Activated CD4-positive, alpha-beta T cell treated with anti-CD3 and anti-CD28 coated beads, Interleukin-2, amount 10 ng/mL, durations not matched to agents 24 days and 14 days (primary cell): ENCODE measurements at regions not wholly inside any gene's neighbourhood (a gene's known extent, or its start where the extent isn't known, plus 50 kb on each side); places are given as distances from the start of the nearest gene placed in this dataset.

Experiments used
- DNase-seq: peaks from one replicate; pipeline ENCODE4 v3.0.0; 2022
- H3K27ac Mint-ChIP-seq: one replicate; pipeline ENCODE4 v1.8.0; 2022; ENCODE audit warnings: mild to moderate bottlenecking, mixed read lengths
- H3K27me3 Mint-ChIP-seq: one replicate; pipeline ENCODE4 v1.8.0; 2022; ENCODE audit warnings: mixed read lengths
- H3K36me3 Mint-ChIP-seq: one replicate; pipeline ENCODE4 v1.8.0; 2022; ENCODE audit warnings: low read depth, mild to moderate bottlenecking, mixed read lengths
- H3K4me1 Mint-ChIP-seq: one replicate; pipeline ENCODE4 v1.8.0; 2021; ENCODE audit warnings: mixed read lengths
- H3K4me3 Mint-ChIP-seq: one replicate; pipeline ENCODE4 v1.8.0; 2022; ENCODE audit warnings: mild to moderate bottlenecking, moderate library complexity, mixed read lengths
- H3K9me3 Mint-ChIP-seq: one replicate; pipeline ENCODE4 v1.8.0; 2021; ENCODE audit warnings: mixed read lengths
- intact Hi-C: fragments of 100-400 bp; cut with micrococcal nuclease; formaldehyde crosslinking; loops from one replicate; pipeline ENCODE4 v1.15.1; 2023

GRCh38 chr7:33849971-33850559 lies 55.3 kb upstream of the BMPER start:
- H3K27ac Mint-ChIP-seq = no peak overlapping the region
- intact Hi-C loops = no loop called here
- H3K4me1 Mint-ChIP-seq = no peaks in the 10 kb centered on the region
- H3K36me3 Mint-ChIP-seq = no peaks in the 10 kb centered on the region
- peaks cover 2% of the 10 kb centered on the region for H3K27me3 Mint-ChIP-seq
- DNase-seq = no peak
- peaks cover 9% of the 10 kb centered on the region for H3K9me3 Mint-ChIP-seq
- no peak overlapping the region for H3K4me3 Mint-ChIP-seq

- H3K27ac Mint-ChIP-seq = no peak overlapping the region
- no peak overlapping the region for H3K4me3 Mint-ChIP-seq
- no peaks in the 10 kb centered on the region for H3K4me1 Mint-ChIP-seq
- intact Hi-C loops = no loop called here
- no peaks in the 10 kb centered on the region for H3K36me3 Mint-ChIP-seq
- H3K27me3 Mint-ChIP-seq = peaks cover 2% of the 10 kb centered on the region
- no peak for DNase-seq
- H3K9me3 Mint-ChIP-seq = peaks cover 9% of the 10 kb centered on the region
Measured at GRCh38 chr7:33850768-33851167, 54.6 kb upstream of the BMPER start.

DNA sequence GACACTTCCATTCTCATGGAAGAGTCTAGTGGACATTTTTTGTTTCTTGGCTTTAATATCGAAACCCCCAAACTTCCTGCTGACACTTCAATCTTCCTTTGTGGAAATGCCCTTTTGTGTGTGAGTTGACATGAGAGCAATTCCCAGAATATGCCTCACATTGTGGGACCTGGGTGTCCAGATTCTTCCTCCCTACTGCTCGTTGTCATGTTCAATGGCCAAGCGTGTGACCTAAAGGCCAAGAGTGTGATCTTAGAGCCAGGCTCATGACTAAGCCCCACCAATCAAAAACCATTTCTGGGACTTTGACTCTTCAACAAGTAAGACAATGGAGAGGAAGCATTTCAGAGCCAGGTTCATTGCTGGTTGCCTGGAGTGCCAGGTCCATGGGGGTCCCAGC lies 52.5 kb upstream of the BMPER start:
- Mint-ChIP-seq H3K4me1 (no peaks in the 10 kb centered on the region), H3K36me3 (no peaks in the 10 kb centered on the region), H3K9me3 (peaks cover 9% of the 10 kb centered on the region), H3K27me3 (peaks cover 2% of the 10 kb centered on the region), H3K4me3 (no peak overlapping the region), H3K27ac (no peak overlapping the region)
- intact Hi-C loops = no loop called here
- DNase-seq = no peak

DNA sequence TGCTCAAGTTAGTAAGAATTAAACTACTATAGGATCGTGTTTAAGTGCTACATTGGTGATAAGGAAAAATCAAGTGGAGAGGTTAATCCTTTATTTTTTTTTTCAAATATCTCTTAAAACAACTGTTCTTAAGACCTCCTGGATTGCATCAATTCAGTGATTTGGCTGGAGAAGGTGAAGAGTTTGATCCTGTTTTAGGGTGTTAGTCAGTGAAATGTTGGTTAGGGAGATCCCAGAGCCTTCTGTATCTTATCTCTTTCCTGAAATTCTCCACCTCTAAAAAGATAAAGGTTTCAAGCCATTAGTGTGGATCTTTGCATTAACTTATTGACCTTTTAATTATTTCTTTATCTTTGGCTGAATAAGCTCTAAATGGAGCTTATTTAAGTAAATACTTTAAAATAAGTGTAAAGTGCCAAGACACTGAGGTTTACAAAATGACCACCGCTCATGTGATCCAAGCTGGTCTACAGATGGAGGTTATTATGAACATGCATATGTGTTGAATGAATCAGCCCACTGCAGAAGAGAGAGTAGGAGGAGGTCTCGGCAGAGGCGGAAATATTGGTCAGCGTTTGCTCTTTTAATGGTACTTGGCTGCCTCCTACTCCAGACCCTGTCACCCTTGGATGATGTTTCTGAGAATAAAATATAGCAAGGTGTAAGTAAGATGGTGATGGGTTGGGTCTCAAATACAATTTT lies 51.8 kb upstream of the BMPER start:
- peaks cover 9% of the 10 kb centered on the region for H3K9me3 Mint-ChIP-seq
- H3K27me3 Mint-ChIP-seq = peaks cover 2% of the 10 kb centered on the region
- no peak overlapping the region for H3K27ac Mint-ChIP-seq
- no peaks in the 10 kb centered on the region for H3K36me3 Mint-ChIP-seq
- intact Hi-C loops = no loop called here
- no peak overlapping the region for H3K4me3 Mint-ChIP-seq
- DNase-seq = no peak
- H3K4me1 Mint-ChIP-seq = no peaks in the 10 kb centered on the region

DNA sequence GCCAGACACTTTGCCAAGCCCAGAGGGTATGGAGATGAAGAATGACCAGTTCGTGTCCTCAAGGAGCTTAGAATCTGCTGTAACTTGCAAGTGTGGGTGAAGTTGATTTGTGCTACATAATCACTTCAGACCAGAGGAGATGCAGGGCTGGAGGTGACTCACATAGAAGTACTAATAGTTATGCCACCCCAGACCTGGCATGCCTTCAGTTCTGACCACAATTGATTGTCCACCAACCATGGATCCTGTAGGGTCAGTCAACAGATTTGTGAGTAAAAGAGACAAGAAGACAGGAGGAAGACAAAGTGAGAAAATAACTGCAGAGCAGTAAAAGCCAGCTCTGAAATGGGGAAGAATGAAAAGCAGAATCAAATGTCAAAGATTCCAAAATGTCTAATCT lies 51.2 kb upstream of the BMPER start:
- Mint-ChIP-seq H3K27me3 (peaks cover 2% of the 10 kb centered on the region), H3K36me3 (no peaks in the 10 kb centered on the region), H3K9me3 (peaks cover 9% of the 10 kb centered on the region), H3K4me1 (no peaks in the 10 kb centered on the region), H3K27ac (no peak overlapping the region), H3K4me3 (no peak overlapping the region)
- intact Hi-C loops = no loop called here
- no peak for DNase-seq

GRCh38 chr7:33854801-33855350 lies 50.5 kb upstream of the BMPER start:
- peaks cover 2% of the 10 kb centered on the region for H3K27me3 Mint-ChIP-seq
- no peaks in the 10 kb centered on the region for H3K36me3 Mint-ChIP-seq
- no peak for DNase-seq
- H3K4me1 Mint-ChIP-seq = no peaks in the 10 kb centered on the region
- no peak overlapping the region for H3K27ac Mint-ChIP-seq
- peaks cover 9% of the 10 kb centered on the region for H3K9me3 Mint-ChIP-seq
- no peak overlapping the region for H3K4me3 Mint-ChIP-seq
- intact Hi-C loops = no loop called here
